ENCODE measurements at regions not wholly inside any gene's neighbourhood (a gene's known extent, or its start where the extent isn't known, plus 50 kb on each side); places are given as distances from the start of the nearest gene placed in this dataset.
"Not testable (repeated sequence)": the region's sequence is repeated elsewhere in the genome, so short reads cannot be mapped to it uniquely, and the experiment has no call there.

DNA sequence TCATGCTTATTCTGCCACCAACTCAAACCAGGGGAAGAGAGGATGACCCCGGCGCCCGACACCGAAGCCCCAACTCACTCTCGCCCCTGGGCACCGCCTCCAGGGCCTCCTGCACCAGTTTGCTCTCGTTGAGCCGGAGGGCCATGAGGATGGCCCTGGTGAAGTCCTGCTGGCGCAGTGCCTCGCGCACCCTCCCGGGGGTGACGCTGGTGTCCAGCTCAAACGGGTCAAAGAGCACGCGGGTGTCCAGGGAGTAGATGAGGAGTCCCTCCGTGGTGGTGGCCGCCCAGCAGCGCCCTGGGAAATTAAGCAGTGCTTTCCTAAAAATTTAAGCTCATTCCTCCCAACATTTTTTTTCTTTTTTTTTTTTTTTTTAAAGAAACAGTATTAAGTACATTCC, 5387.6 kb upstream of the TPTE start:
- TF ChIP-seq, protein P1, sequence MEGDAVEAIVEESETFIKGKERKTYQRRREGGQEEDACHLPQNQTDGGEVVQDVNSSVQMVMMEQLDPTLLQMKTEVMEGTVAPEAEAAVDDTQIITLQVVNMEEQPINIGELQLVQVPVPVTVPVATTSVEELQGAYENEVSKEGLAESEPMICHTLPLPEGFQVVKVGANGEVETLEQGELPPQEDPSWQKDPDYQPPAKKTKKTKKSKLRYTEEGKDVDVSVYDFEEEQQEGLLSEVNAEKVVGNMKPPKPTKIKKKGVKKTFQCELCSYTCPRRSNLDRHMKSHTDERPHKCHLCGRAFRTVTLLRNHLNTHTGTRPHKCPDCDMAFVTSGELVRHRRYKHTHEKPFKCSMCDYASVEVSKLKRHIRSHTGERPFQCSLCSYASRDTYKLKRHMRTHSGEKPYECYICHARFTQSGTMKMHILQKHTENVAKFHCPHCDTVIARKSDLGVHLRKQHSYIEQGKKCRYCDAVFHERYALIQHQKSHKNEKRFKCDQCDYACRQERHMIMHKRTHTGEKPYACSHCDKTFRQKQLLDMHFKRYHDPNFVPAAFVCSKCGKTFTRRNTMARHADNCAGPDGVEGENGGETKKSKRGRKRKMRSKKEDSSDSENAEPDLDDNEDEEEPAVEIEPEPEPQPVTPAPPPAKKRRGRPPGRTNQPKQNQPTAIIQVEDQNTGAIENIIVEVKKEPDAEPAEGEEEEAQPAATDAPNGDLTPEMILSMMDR (IDR thresholded peaks at IDR 0.05), result not testable (repeated sequence)
- TF ChIP-seq POLR2AphosphoS5 (IDR thresholded peaks at IDR 0.05), result not testable (repeated sequence)

Measured in gastroesophageal sphincter (tissue), 3 donors.